Calu3 (cell line): ENCODE measurements at regions not wholly inside any gene's neighbourhood (a gene's known extent, or its start where the extent isn't known, plus 50 kb on each side); places are given as distances from the start of the nearest gene placed in this dataset.
A peak's percentile ranks its signal among the peaks of the same experiment; 100 is the strongest.

ENCODE experiments used
- BruUV-seq: library from RNA; stranded (reverse); fragments of 400-500 nt; replicated peaks from 2 replicates; lab custom pipeline; 2021; lab: Mats Ljungman, UMichigan
- CTCF ChIA-PET: fragments of 300-600 bp; sonication (Branson Sonifier 250); formaldehyde crosslinking; loops from one replicate; lab custom pipeline; 2022; ENCODE audit warnings: antibody characterized with exemption; lab: Charles Lee
- DNase-seq: peaks from one replicate; pipeline ENCODE4 v3.0.0; 2022
- H3K27ac Mint-ChIP-seq: one replicate; pipeline ENCODE4 v1.8.0; 2022; ENCODE audit warnings: mixed read lengths; ENCODE audit not compliant: unreplicated experiment
- H3K27me3 Mint-ChIP-seq: one replicate; pipeline ENCODE4 v1.8.0; 2022; ENCODE audit warnings: mixed read lengths; ENCODE audit not compliant: unreplicated experiment
- H3K36me3 Mint-ChIP-seq: one replicate; pipeline ENCODE4 v1.8.0; 2022; ENCODE audit warnings: mild to moderate bottlenecking, moderate library complexity, mixed read lengths; ENCODE audit not compliant: insufficient read depth, unreplicated experiment
- H3K4me1 Mint-ChIP-seq: one replicate; pipeline ENCODE4 v1.8.0; 2022; ENCODE audit warnings: mild to moderate bottlenecking, low read depth, mixed read lengths; ENCODE audit not compliant: unreplicated experiment
- H3K4me3 Mint-ChIP-seq: one replicate; pipeline ENCODE4 v1.8.0; 2022; ENCODE audit warnings: mild to moderate bottlenecking, low read depth, moderate library complexity, mixed read lengths; ENCODE audit not compliant: unreplicated experiment
- H3K9me3 Mint-ChIP-seq: one replicate; pipeline ENCODE4 v1.8.0; 2022; ENCODE audit warnings: low read depth, mixed read lengths; ENCODE audit not compliant: unreplicated experiment
- intact Hi-C: fragments of 100-400 bp; cut with micrococcal nuclease; formaldehyde crosslinking; loops from one replicate; pipeline ENCODE4 v1.10.0; 2022; ENCODE audit not compliant: unreplicated experiment
- TF ChIP-seq, protein P1 (sequence below): fragments of 200-600 bp; IDR thresholded peaks from one replicate; pipeline ENCODE4 v1.8.0; 2022; ENCODE audit warnings: antibody characterized with exemption; ENCODE audit not compliant: unreplicated experiment

GRCh38 chr7:115728518-115728917, 302.0 kb downstream of the TFEC start:
- Mint-ChIP-seq H3K27ac (no peak overlapping the region), H3K27me3 (no peaks in the 10 kb centered on the region), H3K36me3 (no peaks in the 10 kb centered on the region), H3K4me1 (peaks cover 9% of the 10 kb centered on the region), H3K4me3 (no peak overlapping the region), H3K9me3 (no peaks in the 10 kb centered on the region)
- no peak for DNase-seq
- TF ChIP-seq, protein P1, sequence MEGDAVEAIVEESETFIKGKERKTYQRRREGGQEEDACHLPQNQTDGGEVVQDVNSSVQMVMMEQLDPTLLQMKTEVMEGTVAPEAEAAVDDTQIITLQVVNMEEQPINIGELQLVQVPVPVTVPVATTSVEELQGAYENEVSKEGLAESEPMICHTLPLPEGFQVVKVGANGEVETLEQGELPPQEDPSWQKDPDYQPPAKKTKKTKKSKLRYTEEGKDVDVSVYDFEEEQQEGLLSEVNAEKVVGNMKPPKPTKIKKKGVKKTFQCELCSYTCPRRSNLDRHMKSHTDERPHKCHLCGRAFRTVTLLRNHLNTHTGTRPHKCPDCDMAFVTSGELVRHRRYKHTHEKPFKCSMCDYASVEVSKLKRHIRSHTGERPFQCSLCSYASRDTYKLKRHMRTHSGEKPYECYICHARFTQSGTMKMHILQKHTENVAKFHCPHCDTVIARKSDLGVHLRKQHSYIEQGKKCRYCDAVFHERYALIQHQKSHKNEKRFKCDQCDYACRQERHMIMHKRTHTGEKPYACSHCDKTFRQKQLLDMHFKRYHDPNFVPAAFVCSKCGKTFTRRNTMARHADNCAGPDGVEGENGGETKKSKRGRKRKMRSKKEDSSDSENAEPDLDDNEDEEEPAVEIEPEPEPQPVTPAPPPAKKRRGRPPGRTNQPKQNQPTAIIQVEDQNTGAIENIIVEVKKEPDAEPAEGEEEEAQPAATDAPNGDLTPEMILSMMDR = no peak
- no TSS peak for BruUV-seq
- intact Hi-C loops = no loop called here
- CTCF ChIA-PET = interaction anchor here (0.6 to 0.7 kb wide), 3 partner anchors 27 to 1337 kb away, joined by 3 read pairs; no protein-coding TSS in a partner anchor

GRCh38 chr7:115724400-115725056, 306.0 kb downstream of the TFEC start:
- Mint-ChIP-seq H3K27me3 (no peaks in the 10 kb centered on the region), H3K9me3 (no peaks in the 10 kb centered on the region), H3K36me3 (no peaks in the 10 kb centered on the region), H3K27ac (peak overlapping the region; percentile 5), H3K4me1 (peaks cover 9% of the 10 kb centered on the region), H3K4me3 (no peak overlapping the region)
- CTCF ChIA-PET = no interaction called here
- no TSS peak for BruUV-seq
- TF ChIP-seq, protein P1 = no peak
- intact Hi-C loops = no loop called here
- peak; percentile 48 for DNase-seq

DNA sequence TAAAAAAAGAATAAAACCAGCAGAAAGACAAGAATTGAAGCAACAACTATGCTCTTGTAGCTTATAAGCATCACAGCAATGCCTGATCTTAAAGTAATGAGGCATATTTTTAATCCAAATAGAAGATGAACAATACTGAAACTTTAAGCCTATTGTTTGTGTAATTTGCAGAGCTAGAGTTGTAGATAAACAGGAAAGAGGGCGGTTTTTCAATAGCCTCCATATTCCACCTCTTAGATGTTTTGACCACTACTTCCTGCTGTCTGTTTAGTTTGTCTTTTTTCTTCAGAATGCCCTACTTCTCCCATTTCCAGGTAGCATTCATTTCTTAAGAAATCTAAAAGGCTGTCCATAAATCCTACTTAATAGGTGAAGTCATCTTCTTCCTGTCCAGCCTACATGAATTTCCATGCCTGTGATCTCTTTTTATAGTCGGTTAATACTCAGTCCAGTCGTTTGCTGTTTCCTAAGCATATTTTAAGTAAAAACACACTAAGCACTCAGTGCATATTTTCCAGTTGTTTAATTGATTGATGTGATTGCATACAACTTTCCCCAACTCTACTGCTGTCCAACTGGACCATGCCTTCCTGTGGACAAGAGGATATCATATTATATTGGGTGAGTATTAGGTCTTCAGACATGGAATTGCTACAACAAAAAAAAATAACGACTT, 308.1 kb downstream of the TFEC start:
- Mint-ChIP-seq H3K4me1 (peaks cover 9% of the 10 kb centered on the region), H3K27me3 (no peaks in the 10 kb centered on the region), H3K9me3 (no peaks in the 10 kb centered on the region), H3K36me3 (no peaks in the 10 kb centered on the region), H3K27ac (no peak overlapping the region), H3K4me3 (no peak overlapping the region)
- no peak for DNase-seq
- CTCF ChIA-PET = no interaction called here
- BruUV-seq = no TSS peak
- intact Hi-C loops = no loop called here
- TF ChIP-seq, protein P1 = no peak

GRCh38 chr7:115721293-115722217, 309.0 kb downstream of the TFEC start:
- no peaks in the 10 kb centered on the region for H3K27me3 Mint-ChIP-seq
- no TSS peak for BruUV-seq
- DNase-seq = no peak
- CTCF ChIA-PET = no interaction called here
- TF ChIP-seq, protein P1 = no peak
- no peaks in the 10 kb centered on the region for H3K9me3 Mint-ChIP-seq
- H3K4me1 Mint-ChIP-seq = peaks cover 9% of the 10 kb centered on the region
- no peak overlapping the region for H3K27ac Mint-ChIP-seq
- no peak overlapping the region for H3K4me3 Mint-ChIP-seq
- intact Hi-C loops = no loop called here
- no peaks in the 10 kb centered on the region for H3K36me3 Mint-ChIP-seq
